Retina (tissue), 1 donor: ENCODE measurements at regions not wholly inside any gene's neighbourhood (a gene's known extent, or its start where the extent isn't known, plus 50 kb on each side); places are given as distances from the start of the nearest gene placed in this dataset.
"Not testable (repeated sequence)": the region's sequence is repeated elsewhere in the genome, so short reads cannot be mapped to it uniquely, and the experiment has no call there.

ENCODE experiments used
- DNase-seq: peaks from one replicate; pipeline ENCODE4 v3.0.0-alpha.2; 2016

DNA sequence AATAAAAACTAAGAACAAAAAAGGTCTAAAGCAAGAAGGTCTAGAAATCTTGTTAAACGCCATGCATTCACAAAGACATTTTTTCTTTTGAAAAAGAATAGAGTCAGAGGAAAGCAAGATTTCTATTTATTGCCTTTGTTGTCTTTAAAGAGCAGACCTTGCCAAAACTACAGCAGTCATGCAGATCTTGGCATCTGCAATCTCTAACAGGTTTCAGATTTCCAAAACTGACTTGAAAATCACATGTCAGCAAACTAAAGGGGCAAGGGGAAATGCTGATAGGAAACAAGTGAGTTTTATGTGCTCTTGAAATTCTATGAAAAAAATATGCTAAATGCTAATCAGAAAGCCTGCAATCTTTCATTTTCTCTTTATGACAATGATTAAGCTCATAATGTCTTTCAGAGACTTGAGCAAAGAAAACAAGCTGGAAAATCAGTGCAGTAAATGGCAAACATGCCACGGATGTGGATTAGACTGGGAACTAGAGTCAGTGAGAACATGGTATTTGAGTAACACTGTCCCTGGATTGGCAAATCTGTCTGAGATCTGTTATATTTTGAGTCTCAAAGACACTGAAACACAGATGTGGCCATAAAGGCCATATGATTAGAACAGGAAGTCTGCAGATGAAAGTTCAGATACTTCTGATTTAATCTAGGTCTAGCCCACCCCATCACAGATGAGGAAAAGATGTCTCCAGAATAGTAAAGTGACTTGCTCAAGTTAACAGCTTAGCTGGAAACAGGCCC, 361.4 kb upstream of the RPS23 start:
- no peak for DNase-seq

DNA sequence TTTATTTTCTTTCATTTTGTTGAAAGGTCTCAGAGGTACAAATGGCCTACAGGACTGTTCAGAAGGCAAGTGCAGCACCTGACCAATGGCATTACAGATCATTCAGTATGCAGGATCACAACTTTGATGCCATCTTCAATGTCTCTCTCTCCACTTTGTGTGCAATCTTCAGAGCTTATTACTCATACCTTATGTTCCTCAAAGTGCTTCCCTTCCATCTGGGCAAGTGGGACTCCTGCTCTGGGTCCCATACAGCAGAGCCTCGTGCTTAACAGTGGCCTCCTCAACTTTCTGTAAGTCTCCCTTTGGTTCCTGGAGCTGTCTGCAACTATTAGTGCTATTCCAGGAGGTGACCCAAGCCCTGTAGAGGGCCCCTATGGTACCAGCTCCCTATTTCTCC, 358.4 kb upstream of the RPS23 start:
- DNase-seq, result no peak

DNA sequence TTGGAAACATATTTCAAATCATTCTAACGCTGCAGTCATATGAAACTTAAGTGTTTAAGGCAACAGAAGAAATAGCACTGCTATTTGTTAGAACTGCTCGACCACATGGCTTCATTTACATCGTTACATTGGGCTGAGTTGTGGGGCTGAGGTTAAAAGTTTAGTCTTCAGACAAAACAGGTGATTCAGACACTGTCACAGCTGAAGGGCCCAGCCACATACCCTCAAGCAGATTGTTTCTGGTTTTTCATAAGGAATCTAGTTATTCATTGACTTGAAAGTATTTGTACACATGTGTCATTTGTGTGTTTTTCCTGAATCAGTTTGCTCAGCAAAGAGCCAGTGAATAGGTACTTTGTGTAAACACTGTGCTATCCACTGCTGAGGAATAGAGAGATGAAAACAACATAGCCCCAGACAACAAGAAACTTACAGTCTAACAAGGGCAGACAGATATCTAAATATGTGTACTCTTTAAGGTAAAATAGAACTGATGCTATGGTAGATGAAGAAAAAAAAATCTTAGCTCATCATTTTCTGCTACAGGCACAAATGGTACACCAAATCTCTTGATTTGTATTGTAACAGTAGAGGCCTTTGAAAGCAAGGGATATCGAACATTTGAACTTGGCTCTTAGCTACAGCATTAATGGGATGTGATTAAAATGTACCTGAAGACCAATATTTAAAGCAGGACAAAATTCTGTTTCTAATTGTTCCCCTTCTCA, 357.6 kb upstream of the RPS23 start:
- DNase-seq, result no peak

DNA sequence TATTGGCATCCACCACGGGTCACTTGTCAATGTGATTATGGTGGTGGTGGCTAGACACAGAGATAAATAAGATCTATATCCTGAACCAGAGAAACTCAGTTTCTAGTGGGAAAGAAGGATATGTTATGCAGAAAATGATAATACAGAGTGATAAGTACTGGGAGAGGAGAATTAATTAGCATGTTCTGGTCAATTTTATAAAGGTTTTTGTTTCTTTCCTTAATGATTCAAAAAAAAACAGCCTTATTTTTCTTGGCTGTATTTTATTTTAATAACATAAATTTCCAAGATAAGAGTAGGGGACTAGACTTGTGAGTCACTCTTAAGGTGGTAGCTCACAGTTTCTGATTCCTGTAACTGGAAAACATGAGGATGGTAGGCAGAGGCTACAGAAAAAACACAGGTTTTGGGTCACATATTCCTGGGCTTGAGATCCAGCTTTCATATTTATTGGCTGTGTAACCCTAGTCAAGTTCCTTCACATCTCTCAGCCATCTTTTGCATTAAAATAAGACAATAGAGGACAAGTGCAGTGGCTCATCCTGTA, 350.3 kb upstream of the RPS23 start:
- DNase-seq, result no peak

DNA sequence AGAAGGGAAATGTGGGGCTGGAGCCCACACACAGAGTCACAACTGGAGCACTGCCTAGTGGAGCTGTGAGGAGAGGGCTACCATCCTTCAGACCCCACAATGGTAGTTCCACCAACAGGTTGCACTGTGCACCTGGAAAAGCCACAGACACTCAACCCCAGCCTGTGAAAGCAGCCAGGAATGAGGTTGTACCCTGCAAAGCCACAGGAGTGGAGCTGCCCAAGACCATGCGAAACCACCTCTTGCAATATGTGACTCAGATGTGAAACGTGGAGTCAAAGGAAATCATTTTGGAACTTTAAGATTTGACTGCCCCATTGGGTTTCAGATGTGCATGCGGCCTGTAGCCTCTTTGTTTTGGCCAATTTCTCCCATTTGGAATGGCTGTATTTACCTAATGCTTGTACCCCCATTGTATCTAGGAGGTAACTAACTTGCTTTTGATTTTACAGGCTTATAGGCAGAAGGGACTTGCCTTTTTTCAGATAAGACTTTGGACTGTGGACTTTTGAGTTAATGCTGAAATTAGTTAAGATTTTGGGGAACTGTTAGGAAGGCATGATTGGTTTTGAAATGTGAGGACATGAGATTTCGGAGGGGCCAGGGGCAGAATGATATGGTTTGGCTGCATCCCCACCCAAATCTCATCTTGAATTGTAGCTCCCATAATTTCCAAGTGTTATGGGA, 348.9 kb upstream of the RPS23 start:
- DNase-seq, result not testable (repeated sequence)

DNA sequence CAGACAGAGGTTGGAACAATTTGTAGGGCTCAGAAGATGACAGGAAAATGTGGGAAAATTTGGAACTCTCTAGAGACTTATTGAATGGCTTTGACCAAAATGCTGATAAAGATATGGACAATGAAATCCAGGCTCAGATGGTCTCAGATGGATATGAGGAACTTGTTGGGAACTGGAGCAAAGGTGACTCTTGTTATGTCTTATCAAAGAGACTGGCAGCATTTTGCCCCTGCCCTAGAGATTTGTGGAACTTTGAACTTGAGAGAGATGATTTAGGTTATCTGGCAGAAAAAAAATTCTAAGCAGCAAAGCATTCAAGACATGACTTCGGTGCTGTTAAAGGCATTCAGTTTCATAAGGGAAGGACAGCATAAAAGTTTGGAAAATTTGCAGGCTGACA, 347.9 kb upstream of the RPS23 start:
- not testable (repeated sequence) for DNase-seq

DNA sequence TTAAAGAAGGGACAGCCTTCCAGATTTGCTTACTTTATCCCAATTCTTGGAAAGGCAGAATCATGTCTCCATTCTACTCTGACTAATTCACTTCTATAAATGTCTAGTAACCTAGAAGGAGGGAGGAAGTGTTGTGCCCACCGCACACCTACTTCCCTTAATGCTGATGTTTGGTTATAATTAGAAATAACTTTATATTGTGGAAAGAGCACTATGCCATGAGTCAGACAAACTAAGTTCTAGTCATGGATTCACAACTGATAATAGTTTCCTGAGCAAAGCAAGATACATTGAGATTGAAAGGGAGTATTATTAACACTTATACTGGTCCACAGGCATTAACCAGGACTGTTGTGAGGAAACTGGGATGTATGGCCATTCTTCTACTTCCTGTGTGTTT, 345.9 kb upstream of the RPS23 start:
- DNase-seq, result no peak

DNA sequence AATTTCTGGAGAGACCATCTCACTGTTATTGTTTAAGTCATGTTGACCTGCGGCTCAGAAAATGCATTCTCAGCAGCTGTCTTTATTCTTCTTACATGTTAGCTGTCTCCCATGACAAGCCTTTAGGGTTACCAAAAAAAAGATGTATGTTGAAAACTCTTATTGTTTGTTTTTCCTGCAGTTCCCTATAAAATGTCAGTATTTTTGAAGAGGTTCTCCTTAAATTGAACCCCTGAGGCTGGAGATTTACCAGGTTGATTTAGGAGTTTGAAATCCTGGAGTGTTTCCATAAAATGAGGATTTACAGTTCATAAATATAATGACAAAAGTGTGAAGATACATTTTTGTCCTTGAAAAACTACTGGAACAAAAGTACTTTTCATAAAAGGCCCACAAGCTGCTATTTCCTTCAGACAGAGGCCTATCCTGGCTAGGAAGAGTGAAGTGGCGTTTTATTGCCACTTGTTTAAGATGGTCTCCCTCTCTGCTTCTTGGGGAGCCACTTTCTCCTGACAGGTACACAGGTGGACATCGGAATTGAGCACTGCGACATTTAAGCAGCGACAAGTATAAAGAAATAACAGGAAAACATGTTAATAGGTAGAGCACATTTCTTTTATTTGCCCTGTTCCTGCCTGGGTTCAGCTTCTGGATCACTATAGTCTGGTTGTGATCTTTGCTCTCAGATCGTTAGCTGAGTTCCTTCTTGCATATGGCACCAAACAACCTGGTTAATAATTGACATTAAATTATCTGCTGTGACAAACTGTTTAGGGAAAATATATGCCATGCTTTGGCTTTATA, 344.8 kb upstream of the RPS23 start:
- no peak for DNase-seq

DNA sequence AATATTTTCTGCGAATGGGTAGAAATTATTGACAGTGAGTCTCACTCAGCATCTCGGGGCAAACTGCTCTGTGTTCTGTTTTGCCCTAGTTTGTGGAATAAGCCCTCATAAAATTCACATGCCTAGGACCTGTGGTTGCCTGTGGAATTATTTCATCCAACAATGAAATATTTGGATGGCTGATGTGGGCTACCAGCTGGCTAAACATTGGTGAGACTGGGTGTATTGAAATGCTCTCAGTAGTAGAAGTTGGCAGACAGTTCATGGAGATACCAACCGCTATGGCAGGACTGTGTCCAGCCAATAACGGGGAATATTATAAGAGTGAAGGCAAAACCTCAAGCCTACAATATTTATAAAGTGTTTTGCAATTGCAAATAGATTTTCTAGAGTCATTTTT, 344.1 kb upstream of the RPS23 start:
- DNase-seq, result no peak

DNA sequence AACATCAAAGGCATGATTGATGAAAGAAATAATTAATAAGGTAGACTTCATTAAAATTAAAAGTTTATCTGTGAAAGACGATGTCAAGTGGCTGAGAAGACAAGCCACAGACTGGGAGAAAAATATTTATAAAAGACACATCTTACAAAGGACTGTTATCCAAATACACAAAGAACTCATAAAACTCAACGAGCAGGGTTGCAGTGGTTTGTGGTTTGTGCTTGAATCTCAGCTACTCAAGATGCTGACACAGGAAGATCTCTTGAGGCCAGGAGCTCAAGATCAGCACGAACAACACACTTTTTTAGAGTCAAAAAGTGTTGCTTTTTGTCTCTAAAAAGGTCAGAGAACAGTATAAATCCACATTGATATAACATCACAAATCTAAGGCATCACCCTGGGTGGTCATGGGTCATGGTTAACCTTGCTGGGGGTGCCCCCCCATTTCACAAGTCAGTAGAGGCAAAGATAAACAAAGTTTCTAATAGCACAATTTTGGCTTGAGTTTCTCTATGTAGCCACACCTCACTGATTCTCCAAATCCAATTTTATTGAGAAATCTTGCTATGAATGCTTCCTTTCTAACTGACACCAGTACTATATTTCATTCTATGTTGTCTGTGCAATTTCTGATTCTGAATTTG, 342.9 kb upstream of the RPS23 start:
- DNase-seq, result no peak

DNA sequence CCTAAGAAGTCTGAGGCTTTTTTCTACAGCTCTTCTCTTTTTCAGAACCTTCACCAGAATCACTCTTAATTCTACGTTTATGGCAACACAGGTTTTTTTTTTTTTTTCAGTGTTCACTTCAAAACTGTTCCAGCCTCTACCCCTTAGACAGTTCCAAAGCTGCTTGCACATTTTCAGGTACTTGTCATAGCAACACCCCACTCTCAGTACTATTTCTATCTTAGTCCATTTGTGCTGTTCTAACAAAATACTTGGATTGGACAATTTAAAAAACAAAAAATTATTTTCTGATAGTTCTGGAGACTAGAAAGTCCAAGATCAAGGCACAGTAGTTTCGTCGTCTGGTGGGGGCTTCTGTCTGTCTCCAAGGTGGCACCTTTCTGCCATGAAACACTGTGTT, 340.9 kb upstream of the RPS23 start:
- DNase-seq, result no peak

DNA sequence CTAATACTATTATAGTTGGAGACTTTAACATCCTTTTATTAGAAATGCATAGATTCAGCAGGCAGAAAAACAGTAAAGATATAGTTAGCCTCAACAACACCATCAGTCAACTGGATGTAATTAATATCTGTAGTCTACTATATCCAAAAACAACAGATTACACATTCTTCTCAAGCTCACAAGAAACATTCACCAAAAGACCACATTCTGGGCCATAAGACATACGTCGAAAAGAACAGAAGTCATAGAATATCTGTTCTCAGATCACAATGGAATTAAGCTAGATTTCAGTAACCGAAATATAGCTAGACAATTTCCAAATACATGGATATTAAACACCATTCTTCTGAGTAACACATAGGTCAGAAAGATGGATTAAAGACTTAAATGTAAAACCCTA, 336.6 kb upstream of the RPS23 start:
- no peak for DNase-seq

DNA sequence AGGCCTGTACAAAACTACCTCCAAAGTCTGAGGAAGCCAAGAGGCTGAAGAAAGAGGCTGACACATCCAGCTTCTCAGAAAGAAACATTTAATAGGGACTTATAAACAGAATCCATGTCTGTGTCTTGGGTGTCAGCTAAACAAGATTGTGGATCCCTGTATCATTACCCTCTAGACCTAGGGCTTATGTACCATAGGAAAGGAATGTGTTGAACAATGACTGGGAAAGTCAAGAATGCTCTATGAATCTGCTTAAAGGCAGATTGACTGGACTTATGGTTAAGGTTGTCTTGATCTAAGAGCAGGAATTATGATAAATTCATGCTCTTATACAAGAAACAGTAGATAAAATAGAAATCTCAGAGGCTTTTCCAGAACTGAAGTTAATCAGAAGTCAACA, 335.7 kb upstream of the RPS23 start:
- no peak for DNase-seq

DNA sequence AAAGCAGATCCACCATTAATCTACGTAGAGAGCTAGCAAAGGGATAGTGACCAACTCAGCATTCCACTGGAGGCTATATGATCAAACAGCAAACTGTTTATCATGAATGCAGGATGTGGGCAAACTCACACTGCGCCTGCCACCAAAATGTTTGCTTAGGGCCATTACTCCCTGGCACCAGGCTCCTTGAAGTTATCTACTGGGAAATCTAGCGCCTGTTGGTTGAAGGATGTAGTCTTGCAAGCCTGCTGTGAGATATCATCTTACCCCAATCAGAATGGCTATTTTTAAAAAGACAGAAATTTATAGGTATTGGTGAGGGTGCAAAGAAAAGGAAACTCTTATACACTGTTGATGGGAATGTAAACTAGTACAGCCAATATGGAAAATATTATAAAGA, 332.5 kb upstream of the RPS23 start:
- DNase-seq, result no peak

DNA sequence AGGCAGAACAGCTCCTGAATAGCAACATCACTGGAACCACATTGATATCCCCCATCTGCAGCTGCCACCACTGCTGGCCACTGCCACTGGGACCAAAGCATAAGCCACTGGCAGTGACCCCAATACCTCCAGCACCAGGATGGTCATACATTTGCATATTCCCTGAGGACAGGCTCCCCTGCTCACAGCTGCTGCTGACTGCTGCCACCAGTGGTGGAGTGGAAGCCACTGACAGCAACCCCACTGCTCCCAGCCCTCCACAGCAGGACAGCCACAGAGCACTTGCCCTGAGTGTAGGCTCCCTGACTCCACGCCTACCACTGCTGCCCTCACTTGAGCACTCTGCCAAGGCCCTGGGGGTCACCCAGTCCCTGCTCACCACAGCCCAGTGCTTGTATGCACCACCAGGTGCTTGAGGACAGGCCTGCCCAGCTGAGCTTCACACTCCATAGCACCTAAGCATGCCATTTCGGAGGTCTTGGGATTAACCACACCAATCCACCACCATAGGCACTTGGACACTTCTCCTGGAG, 327.4 kb upstream of the RPS23 start:
- no peak for DNase-seq

DNA sequence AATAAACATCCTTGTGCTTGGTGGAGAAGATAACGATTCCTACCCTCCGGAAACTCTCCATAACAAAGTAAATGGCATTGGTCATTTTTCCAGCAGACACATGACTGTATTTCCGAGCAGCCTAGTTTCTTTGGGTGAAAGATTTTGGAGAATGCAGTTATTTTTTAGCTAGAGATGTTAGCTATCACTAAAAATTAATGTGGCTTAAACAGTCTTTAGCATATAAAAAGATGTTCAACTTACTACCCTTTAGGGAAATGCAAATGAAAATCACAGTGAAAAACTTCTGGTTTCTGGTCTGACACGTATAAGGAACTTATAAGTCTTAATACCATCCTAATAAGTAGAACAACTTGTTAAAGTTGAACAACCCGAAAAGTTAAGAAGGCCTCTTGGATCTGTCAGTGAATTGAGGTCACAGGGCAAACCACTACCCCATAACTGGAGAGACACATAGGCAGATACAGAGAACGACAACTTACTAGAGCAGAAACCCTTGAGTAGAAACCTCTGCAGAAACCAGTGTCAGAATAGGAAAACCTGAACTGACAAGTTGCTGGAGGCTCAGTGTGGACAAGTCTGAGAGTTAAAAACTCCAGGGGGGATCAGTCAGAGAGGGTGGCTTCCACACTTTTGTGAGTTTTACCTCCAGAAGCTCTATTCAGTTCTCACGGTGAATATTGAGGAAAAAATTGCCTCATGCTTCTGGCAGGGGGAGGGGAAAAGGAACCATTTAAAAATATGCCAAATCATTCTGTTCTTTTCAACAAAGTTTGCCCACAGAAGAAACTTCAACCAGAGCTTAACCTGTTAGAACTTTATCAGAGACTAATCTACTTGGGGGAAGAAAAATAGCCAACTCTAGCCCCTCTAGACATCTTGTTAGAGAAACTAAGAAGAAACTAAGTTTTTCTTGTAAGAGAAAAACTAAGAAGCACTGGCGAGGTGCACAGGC, 325.2 kb upstream of the RPS23 start:
- no peak for DNase-seq

DNA sequence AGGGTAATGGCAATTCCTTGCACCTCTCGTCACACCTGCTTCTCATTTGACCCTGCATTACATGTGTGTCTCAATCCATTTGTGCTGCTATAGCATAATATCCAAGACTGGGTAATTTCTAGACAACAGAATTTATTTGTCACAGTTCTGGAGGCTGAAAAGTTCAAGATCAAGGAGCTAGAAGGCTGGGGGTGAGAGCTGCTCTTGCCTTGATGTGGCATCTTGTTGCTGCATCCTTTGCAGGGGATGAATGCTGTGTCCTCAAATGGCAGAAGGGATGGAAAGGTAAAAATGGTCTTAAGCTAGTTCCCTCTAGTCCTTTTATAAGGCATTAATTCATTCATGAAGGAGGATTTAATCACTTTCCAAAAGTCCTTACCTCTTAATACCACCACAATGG, 323.7 kb upstream of the RPS23 start:
- DNase-seq, result no peak

DNA sequence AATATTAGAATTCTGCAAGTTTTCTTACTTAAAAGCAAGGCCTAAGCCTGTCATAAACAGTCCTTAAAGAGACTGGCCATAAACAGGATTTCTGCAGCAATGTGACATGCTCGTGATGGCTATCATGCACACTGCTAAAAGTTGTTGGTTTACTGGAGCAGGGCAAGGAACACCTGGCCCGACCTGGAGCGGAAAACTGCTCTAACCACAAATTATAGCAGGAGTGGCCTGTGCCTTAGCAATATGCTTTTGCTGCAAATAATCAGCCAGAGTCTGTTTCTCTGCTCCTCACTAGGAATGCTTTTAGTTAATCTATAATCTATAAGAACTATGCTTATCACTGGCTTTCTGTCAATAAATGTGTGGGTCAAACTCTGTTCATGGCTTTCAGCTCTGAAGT, 322.9 kb upstream of the RPS23 start:
- DNase-seq, result no peak

DNA sequence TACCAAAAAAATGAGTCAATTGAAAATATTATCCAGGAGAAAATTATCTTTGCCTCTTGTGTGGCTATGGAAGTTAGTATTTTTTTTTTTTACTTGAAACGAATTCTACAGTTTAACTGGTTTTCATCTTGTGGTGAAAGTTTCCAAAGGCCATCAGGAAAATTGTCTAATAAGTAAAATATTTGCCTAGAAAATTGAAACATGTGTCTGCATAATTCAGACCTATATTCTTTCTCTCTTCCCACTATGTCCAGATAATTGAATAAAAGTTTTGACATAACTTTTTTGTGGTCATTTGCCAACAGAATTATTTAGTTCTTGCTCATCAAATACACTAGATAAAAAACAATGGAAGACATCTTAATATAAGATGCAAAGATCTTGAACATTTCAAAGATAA, 321.5 kb upstream of the RPS23 start:
- no peak for DNase-seq

DNA sequence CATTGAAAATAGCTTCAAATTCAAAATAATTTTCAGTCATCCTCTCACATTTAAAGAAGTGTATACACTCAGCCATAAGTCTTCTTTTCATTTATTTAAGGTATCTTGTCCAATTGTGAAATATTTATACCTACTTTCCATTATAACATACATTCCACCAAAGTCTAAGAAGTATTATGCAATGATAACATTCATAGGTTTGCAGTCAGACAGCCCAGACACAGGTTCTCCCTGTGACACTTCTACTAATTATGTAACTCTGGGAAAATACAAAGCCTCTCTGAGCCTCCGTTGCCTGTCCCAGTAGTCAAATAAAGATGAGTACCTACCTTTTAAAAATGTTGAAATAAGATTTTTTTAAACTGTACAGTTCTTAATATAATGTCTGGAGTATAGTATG, 320.9 kb upstream of the RPS23 start:
- DNase-seq, result no peak

DNA sequence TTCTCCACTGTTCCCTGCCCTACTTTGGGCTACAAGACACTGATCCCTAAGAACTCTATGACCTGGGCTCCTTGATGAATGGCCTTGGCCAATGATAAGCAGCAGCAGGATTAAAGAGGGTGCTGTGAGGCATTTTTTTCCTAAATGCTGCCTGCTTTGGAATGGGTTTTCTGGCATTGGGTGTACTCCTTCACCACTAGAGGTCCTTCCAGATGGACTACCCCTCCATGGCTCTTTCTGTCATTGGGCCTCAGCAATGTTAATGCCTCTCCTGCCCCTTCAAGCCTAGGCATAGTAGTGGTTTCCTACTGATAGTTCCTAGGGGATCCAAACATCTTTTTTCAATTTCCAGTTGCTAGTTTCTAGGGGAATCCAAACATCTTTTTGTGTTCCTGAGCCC, 319.3 kb upstream of the RPS23 start:
- no peak for DNase-seq
